Panc1 (cell line): ENCODE measurements at regions not wholly inside any gene's neighbourhood (a gene's known extent, or its start where the extent isn't known, plus 50 kb on each side); places are given as distances from the start of the nearest gene placed in this dataset.

Source experiments
- ATAC-seq: fragments of 200-7000 bp; cut with Tn5 transposase; 2 replicates; pipeline ENCODE4 v1.9.1; 2020; ENCODE audit warnings: mild to moderate bottlenecking, moderate library complexity
- BruUV-seq: library from RNA; stranded (reverse); fragments of 400-500 nt; replicated peaks from 2 replicates; lab custom pipeline; 2021; lab: Mats Ljungman, UMichigan
- CTCF ChIA-PET: fragments of 300-600 bp; sonication (Branson Sonifier 250); formaldehyde crosslinking; loops from one replicate; lab custom pipeline; 2022; ENCODE audit warnings: antibody characterized with exemption; lab: Charles Lee
- POLR2A ChIA-PET: fragments of 300-600 bp; sonication (Branson Sonifier 250); formaldehyde crosslinking; loops from one replicate; lab custom pipeline; 2022; ENCODE audit warnings: antibody characterized with exemption; lab: Charles Lee
- DNase-seq: peaks from one replicate; pipeline ENCODE4 v3.0.0-alpha.2; 2010; ENCODE audit warnings: low read depth, low spot score
- H3K27ac ChIP-seq: 2 replicates; pipeline ENCODE4 v1.5.1; 2011; ENCODE audit warnings: mild to moderate bottlenecking, low read length, inconsistent platforms
- H3K27me3 ChIP-seq: fragments of 200-500 bp; sonication (Bioruptor generic); 2 replicates; pipeline ENCODE4 v1.6.0; 2014; ENCODE audit warnings: low read length, inconsistent platforms; ENCODE audit not compliant: control insufficient read depth, insufficient read depth
- H3K36me3 ChIP-seq: fragments of 200-500 bp; sonication (Bioruptor generic); 2 replicates; pipeline ENCODE4 v1.5.1; 2014; ENCODE audit warnings: inconsistent platforms, mild to moderate bottlenecking, low read length, moderate library complexity; ENCODE audit not compliant: control insufficient read depth, insufficient read depth
- H3K4me1 ChIP-seq: 2 replicates; pipeline ENCODE4 v1.5.1; 2011; ENCODE audit warnings: inconsistent platforms, mild to moderate bottlenecking, low read length, moderate library complexity; ENCODE audit not compliant: control insufficient read depth, insufficient read depth
- H3K4me3 ChIP-seq, 2 experiments: 2 replicates each; pipeline ENCODE4 v1.5.1; 2011 to 2012; ENCODE audit warnings: low read depth in 2 of 2, low read length in 2 of 2, mild to moderate bottlenecking in 2 of 2, inconsistent platforms in 1 of 2, moderate library complexity in 1 of 2
- H3K9me3 ChIP-seq: fragments of 200-500 bp; sonication (Bioruptor generic); 2 replicates; pipeline ENCODE4 v1.5.1; 2014; ENCODE audit warnings: low read depth, mild to moderate bottlenecking, inconsistent platforms, low read length, moderate library complexity; ENCODE audit not compliant: control insufficient read depth, insufficient read depth
- CTCF ChIP-seq: fragments of 450-650 bp; IDR thresholded peaks from 2 replicates; pipeline ENCODE4 v1.5.1; 2017; ENCODE audit warnings: mild to moderate bottlenecking
- POLR2AphosphoS5 ChIP-seq: IDR thresholded peaks from 2 replicates; pipeline ENCODE4 v1.6.1; 2012; ENCODE audit warnings: mild to moderate bottlenecking, low read depth, low read length, moderate library complexity
- SIN3A ChIP-seq: IDR thresholded peaks from 2 replicates; pipeline ENCODE4 v1.6.1; 2012; ENCODE audit warnings: low read depth, mild to moderate bottlenecking, low read length, moderate library complexity, borderline replicate concordance; ENCODE audit not compliant: insufficient read depth
- TCF7L2 ChIP-seq: IDR thresholded peaks from 2 replicates; pipeline ENCODE4 v1.6.1; 2011; ENCODE audit warnings: mild to moderate bottlenecking, low read depth, low read length, inconsistent platforms
- in situ Hi-C: cut with HindIII; loops from 2 replicates; pipeline ENCODE4 v1.10.0; 2016; ENCODE audit warnings: low sequenced_read_pairs, low pct_unique_long_range_greater_than_20kb
- intact Hi-C: fragments of 100-400 bp; cut with micrococcal nuclease; formaldehyde crosslinking; loops from one replicate; pipeline ENCODE4 v1.10.0; 2022; ENCODE audit not compliant: unreplicated experiment
- TF ChIP-seq, protein P1 (sequence below), 2 experiments: IDR thresholded peaks; 2 replicates each; pipeline ENCODE4 v1.6.1; 2011 to 2012; ENCODE audit warnings: low read depth in 2 of 2, control low read depth in 1 of 2, low read length in 1 of 2, mild to moderate bottlenecking in 1 of 2, moderate library complexity in 1 of 2; ENCODE audit not compliant: insufficient read depth in 1 of 2

DNA sequence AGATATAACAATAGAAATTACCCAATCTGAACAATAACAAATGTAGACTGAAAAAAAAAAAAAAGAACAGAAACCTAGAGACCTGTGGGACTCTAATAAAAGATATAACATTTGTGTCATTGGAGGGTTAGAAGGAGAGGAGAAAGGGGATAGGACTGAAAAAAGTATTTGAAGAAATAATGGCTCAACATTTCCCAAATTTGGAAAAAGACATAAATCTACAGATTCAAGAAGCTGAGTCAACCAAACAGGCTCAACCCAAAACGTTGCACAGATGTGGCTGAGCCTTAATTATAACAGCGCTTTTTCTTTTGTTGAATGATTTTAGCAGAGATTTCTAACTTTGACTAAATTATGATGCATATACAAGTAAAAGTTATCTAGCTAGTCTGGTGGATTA lies 131.3 kb downstream of the TMTC3 start:
- POLR2A ChIA-PET, result no interaction called here
- DNase-seq, result no peak
- CTCF ChIA-PET, result no interaction called here

DNA sequence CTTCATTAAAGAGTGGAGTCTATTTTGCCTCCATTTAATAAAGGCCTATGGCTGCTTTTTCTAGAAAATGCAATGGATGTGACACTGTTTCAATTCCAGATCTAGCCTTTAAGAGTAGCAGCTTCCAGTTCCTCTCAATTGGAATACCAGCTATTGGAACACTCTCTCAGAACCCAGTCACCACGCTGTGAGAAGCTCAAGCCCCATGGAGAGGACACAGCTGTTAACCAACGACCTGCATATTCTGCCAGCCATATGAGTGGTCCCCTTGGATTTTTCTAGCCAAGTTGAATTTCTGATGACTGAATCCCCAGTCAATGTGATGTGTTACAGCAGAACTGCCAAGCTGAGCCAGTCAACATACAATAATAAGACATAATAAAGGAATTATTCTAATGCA lies 131.8 kb downstream of the TMTC3 start:
- no peaks in the 10 kb centered on the region for H3K27me3 ChIP-seq
- ChIA-PET CTCF (no interaction called here), POLR2A (no interaction called here)
- in situ Hi-C loops (no loop called here), intact Hi-C loops (no loop called here)
- TF ChIP-seq, protein P1, sequence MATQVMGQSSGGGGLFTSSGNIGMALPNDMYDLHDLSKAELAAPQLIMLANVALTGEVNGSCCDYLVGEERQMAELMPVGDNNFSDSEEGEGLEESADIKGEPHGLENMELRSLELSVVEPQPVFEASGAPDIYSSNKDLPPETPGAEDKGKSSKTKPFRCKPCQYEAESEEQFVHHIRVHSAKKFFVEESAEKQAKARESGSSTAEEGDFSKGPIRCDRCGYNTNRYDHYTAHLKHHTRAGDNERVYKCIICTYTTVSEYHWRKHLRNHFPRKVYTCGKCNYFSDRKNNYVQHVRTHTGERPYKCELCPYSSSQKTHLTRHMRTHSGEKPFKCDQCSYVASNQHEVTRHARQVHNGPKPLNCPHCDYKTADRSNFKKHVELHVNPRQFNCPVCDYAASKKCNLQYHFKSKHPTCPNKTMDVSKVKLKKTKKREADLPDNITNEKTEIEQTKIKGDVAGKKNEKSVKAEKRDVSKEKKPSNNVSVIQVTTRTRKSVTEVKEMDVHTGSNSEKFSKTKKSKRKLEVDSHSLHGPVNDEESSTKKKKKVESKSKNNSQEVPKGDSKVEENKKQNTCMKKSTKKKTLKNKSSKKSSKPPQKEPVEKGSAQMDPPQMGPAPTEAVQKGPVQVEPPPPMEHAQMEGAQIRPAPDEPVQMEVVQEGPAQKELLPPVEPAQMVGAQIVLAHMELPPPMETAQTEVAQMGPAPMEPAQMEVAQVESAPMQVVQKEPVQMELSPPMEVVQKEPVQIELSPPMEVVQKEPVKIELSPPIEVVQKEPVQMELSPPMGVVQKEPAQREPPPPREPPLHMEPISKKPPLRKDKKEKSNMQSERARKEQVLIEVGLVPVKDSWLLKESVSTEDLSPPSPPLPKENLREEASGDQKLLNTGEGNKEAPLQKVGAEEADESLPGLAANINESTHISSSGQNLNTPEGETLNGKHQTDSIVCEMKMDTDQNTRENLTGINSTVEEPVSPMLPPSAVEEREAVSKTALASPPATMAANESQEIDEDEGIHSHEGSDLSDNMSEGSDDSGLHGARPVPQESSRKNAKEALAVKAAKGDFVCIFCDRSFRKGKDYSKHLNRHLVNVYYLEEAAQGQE (IDR thresholded peaks at IDR 0.05; ENCODE audit: insufficient read depth in 1 of 2, low read depth in 2 of 2, low read length in 1 of 2), result no peak
- no peak for TF ChIP-seq TCF7L2
- no peak for TF ChIP-seq CTCF
- TF ChIP-seq SIN3A, result no peak
- TF ChIP-seq POLR2AphosphoS5, result no peak
- no peak overlapping the region for H3K27ac ChIP-seq
- no peak for DNase-seq
- BruUV-seq, result no TSS peak
- H3K9me3 ChIP-seq, result no peaks in the 10 kb centered on the region
- H3K4me1 ChIP-seq, result no peaks in the 10 kb centered on the region
- H3K36me3 ChIP-seq, result no peaks in the 10 kb centered on the region
- no peak for ATAC-seq
- no peak overlapping the region for H3K4me3 ChIP-seq

More for the DNA sequence above, 131.3 kb downstream of the TMTC3 start:
- Histone ChIP-seq H3K27ac (no peak overlapping the region), H3K4me3 (no peak overlapping the region), H3K4me1 (no peaks in the 10 kb centered on the region), H3K27me3 (no peaks in the 10 kb centered on the region), H3K36me3 (no peaks in the 10 kb centered on the region), H3K9me3 (no peaks in the 10 kb centered on the region)
- ATAC-seq, result no peak
- intact Hi-C loops (no loop called here), in situ Hi-C loops (no loop called here)
- BruUV-seq, result no TSS peak
- TF ChIP-seq, protein P1 (IDR thresholded peaks at IDR 0.05; ENCODE audit: insufficient read depth in 1 of 2, low read depth in 2 of 2, low read length in 1 of 2), result no peak
- TF ChIP-seq TCF7L2 (no peak), POLR2AphosphoS5 (no peak), CTCF (no peak), SIN3A (no peak)
